WTC11 (cell line): ENCODE measurements at regions not wholly inside any gene's neighbourhood (a gene's known extent, or its start where the extent isn't known, plus 50 kb on each side); places are given as distances from the start of the nearest gene placed in this dataset.

Experiments used
- CREM ChIP-seq: sonication (generic); formaldehyde crosslinking; IDR thresholded peaks from 2 replicates; pipeline ENCODE4 v1.8.1; 2022; ENCODE audit warnings: mild to moderate bottlenecking, missing genetic modification reagents, moderate library complexity
- HMGA2 ChIP-seq: fragments of 250-450 bp; sonication (Bioruptor Pico); IDR thresholded peaks from 2 replicates; pipeline ENCODE4 v1.4.0; 2021; ENCODE audit warnings: mild to moderate bottlenecking, moderate library complexity
- KAT7 ChIP-seq: sonication (generic); formaldehyde crosslinking; IDR thresholded peaks from 2 replicates; pipeline ENCODE4 v1.8.1; 2023; ENCODE audit warnings: missing genetic modification reagents, mild to moderate bottlenecking, borderline replicate concordance
- PRRX2 ChIP-seq: fragments of 250-450 bp; sonication (Bioruptor Pico); IDR thresholded peaks from 2 replicates; pipeline ENCODE4 v1.8.0; 2021; ENCODE audit warnings: mild to moderate bottlenecking
- SP1 ChIP-seq: sonication (generic); formaldehyde crosslinking; conservative IDR thresholded peaks from 2 replicates; pipeline ENCODE4 v1.8.1; 2022; ENCODE audit warnings: missing genetic modification reagents
- TF ChIP-seq, protein P1 (sequence below): fragments of 200-600 bp; IDR thresholded peaks from 2 replicates; pipeline ENCODE4 v1.8.0; 2022; ENCODE audit warnings: antibody characterized with exemption
- TF ChIP-seq, protein P2 (sequence below): sonication (generic); formaldehyde crosslinking; IDR thresholded peaks from 2 replicates; pipeline ENCODE4 v1.8.1; 2023; ENCODE audit warnings: mild to moderate bottlenecking, missing genetic modification reagents
- TF ChIP-seq, protein P3 (sequence below): sonication (generic); formaldehyde crosslinking; IDR thresholded peaks from 2 replicates; pipeline ENCODE4 v1.8.1; 2023; ENCODE audit warnings: mild to moderate bottlenecking, missing genetic modification reagents, moderate library complexity
- TF ChIP-seq, protein P4 (sequence below): sonication (generic); formaldehyde crosslinking; IDR thresholded peaks from 2 replicates; pipeline ENCODE4 v1.8.1; 2022; ENCODE audit warnings: mild to moderate bottlenecking, moderate library complexity, missing genetic modification reagents
- TF ChIP-seq, protein P5 (sequence below): sonication (generic); formaldehyde crosslinking; IDR thresholded peaks from 2 replicates; pipeline ENCODE4 v1.8.0; 2022; ENCODE audit warnings: mild to moderate bottlenecking, missing genetic modification reagents
- TF ChIP-seq, protein P6 (sequence below): sonication (generic); formaldehyde crosslinking; IDR thresholded peaks from 2 replicates; pipeline ENCODE4 v1.8.0; 2022; ENCODE audit warnings: mild to moderate bottlenecking, missing genetic modification reagents
- TF ChIP-seq, protein P7 (sequence below): sonication (generic); formaldehyde crosslinking; conservative IDR thresholded peaks from 2 replicates; pipeline ENCODE4 v1.8.1; 2023; ENCODE audit warnings: mild to moderate bottlenecking, low read depth, missing genetic modification reagents, moderate library complexity
- TF ChIP-seq, protein P8 (sequence below): sonication (generic); formaldehyde crosslinking; IDR thresholded peaks from 2 replicates; pipeline ENCODE4 v1.8.1; 2023; ENCODE audit warnings: mild to moderate bottlenecking, missing genetic modification reagents, moderate library complexity
- TF ChIP-seq, protein P9 (sequence below): sonication (generic); formaldehyde crosslinking; IDR thresholded peaks from 2 replicates; pipeline ENCODE4 v1.8.0; 2022; ENCODE audit warnings: missing genetic modification reagents

DNA sequence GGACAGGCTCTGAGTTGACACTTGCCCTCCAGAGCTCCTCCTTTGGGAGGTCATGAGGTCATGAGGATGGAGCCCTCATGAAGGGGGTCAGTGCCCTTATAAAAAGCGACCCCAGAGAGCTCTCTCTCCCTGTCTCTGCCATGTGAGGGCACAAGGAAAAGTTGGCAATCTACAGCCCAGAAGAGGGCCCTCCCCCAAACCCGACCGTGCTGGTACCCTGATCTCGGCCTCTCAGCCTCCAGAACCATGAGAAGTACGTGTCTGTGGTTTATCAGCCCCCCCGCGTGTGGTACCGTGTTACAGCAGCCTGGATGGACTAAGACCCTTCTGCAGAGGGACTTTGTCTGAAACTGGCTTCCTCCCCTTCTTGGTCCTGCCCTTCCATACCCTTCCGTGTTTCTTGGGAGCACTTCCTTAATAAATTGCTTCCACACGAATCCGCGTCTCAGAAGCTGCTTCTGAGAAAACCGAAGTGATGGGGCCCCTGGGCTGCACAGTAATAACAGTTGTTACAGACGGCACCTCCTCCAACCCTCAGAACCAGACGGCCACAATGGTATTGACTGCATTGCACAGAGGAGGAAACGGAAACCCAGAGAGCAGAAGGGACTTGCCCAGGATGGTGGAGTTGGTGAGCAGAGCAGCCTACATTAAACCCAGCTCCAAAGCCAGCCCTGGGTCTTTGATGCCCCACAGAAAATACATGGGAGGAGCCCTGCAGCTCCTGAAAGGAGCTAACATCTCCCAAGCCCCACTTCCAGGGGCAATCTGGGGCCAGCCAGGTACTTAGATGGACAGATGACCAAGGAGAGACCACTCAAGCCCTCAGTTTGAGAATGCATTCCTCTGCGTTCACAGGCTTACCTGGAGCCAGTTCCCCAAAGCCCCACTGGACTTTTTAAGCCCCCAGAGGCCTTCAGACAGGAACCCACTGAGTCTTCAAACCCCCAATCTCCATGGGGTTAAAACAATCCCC, 242.7 kb downstream of the BCOR start:
- TF ChIP-seq KAT7 (CRISPR knock-in tag): no peak
- TF ChIP-seq, protein P1, sequence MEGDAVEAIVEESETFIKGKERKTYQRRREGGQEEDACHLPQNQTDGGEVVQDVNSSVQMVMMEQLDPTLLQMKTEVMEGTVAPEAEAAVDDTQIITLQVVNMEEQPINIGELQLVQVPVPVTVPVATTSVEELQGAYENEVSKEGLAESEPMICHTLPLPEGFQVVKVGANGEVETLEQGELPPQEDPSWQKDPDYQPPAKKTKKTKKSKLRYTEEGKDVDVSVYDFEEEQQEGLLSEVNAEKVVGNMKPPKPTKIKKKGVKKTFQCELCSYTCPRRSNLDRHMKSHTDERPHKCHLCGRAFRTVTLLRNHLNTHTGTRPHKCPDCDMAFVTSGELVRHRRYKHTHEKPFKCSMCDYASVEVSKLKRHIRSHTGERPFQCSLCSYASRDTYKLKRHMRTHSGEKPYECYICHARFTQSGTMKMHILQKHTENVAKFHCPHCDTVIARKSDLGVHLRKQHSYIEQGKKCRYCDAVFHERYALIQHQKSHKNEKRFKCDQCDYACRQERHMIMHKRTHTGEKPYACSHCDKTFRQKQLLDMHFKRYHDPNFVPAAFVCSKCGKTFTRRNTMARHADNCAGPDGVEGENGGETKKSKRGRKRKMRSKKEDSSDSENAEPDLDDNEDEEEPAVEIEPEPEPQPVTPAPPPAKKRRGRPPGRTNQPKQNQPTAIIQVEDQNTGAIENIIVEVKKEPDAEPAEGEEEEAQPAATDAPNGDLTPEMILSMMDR: no peak
- TF ChIP-seq, protein P2, sequence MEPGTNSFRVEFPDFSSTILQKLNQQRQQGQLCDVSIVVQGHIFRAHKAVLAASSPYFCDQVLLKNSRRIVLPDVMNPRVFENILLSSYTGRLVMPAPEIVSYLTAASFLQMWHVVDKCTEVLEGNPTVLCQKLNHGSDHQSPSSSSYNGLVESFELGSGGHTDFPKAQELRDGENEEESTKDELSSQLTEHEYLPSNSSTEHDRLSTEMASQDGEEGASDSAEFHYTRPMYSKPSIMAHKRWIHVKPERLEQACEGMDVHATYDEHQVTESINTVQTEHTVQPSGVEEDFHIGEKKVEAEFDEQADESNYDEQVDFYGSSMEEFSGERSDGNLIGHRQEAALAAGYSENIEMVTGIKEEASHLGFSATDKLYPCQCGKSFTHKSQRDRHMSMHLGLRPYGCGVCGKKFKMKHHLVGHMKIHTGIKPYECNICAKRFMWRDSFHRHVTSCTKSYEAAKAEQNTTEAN (CRISPR knock-in tag): no peak
- TF ChIP-seq, protein P3, sequence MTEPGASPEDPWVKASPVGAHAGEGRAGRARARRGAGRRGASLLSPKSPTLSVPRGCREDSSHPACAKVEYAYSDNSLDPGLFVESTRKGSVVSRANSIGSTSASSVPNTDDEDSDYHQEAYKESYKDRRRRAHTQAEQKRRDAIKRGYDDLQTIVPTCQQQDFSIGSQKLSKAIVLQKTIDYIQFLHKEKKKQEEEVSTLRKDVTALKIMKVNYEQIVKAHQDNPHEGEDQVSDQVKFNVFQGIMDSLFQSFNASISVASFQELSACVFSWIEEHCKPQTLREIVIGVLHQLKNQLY (CRISPR knock-in tag): no peak
- TF ChIP-seq CREM (CRISPR knock-in tag): no peak
- TF ChIP-seq, protein P4, sequence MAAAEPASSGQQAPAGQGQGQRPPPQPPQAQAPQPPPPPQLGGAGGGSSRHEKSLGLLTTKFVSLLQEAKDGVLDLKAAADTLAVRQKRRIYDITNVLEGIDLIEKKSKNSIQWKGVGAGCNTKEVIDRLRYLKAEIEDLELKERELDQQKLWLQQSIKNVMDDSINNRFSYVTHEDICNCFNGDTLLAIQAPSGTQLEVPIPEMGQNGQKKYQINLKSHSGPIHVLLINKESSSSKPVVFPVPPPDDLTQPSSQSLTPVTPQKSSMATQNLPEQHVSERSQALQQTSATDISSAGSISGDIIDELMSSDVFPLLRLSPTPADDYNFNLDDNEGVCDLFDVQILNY: no peak
- TF ChIP-seq HMGA2: no peak
- TF ChIP-seq SP1: no peak
- TF ChIP-seq, protein P5, sequence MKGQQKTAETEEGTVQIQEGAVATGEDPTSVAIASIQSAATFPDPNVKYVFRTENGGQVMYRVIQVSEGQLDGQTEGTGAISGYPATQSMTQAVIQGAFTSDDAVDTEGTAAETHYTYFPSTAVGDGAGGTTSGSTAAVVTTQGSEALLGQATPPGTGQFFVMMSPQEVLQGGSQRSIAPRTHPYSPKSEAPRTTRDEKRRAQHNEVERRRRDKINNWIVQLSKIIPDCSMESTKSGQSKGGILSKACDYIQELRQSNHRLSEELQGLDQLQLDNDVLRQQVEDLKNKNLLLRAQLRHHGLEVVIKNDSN: no peak
- TF ChIP-seq, protein P6, sequence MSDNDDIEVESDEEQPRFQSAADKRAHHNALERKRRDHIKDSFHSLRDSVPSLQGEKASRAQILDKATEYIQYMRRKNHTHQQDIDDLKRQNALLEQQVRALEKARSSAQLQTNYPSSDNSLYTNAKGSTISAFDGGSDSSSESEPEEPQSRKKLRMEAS (CRISPR knock-in tag): no peak
- TF ChIP-seq, protein P7, sequence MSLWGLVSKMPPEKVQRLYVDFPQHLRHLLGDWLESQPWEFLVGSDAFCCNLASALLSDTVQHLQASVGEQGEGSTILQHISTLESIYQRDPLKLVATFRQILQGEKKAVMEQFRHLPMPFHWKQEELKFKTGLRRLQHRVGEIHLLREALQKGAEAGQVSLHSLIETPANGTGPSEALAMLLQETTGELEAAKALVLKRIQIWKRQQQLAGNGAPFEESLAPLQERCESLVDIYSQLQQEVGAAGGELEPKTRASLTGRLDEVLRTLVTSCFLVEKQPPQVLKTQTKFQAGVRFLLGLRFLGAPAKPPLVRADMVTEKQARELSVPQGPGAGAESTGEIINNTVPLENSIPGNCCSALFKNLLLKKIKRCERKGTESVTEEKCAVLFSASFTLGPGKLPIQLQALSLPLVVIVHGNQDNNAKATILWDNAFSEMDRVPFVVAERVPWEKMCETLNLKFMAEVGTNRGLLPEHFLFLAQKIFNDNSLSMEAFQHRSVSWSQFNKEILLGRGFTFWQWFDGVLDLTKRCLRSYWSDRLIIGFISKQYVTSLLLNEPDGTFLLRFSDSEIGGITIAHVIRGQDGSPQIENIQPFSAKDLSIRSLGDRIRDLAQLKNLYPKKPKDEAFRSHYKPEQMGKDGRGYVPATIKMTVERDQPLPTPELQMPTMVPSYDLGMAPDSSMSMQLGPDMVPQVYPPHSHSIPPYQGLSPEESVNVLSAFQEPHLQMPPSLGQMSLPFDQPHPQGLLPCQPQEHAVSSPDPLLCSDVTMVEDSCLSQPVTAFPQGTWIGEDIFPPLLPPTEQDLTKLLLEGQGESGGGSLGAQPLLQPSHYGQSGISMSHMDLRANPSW (CRISPR knock-in tag): no peak
- TF ChIP-seq PRRX2: no peak
- TF ChIP-seq, protein P8, sequence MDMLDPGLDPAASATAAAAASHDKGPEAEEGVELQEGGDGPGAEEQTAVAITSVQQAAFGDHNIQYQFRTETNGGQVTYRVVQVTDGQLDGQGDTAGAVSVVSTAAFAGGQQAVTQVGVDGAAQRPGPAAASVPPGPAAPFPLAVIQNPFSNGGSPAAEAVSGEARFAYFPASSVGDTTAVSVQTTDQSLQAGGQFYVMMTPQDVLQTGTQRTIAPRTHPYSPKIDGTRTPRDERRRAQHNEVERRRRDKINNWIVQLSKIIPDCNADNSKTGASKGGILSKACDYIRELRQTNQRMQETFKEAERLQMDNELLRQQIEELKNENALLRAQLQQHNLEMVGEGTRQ: no peak
- TF ChIP-seq, protein P9, sequence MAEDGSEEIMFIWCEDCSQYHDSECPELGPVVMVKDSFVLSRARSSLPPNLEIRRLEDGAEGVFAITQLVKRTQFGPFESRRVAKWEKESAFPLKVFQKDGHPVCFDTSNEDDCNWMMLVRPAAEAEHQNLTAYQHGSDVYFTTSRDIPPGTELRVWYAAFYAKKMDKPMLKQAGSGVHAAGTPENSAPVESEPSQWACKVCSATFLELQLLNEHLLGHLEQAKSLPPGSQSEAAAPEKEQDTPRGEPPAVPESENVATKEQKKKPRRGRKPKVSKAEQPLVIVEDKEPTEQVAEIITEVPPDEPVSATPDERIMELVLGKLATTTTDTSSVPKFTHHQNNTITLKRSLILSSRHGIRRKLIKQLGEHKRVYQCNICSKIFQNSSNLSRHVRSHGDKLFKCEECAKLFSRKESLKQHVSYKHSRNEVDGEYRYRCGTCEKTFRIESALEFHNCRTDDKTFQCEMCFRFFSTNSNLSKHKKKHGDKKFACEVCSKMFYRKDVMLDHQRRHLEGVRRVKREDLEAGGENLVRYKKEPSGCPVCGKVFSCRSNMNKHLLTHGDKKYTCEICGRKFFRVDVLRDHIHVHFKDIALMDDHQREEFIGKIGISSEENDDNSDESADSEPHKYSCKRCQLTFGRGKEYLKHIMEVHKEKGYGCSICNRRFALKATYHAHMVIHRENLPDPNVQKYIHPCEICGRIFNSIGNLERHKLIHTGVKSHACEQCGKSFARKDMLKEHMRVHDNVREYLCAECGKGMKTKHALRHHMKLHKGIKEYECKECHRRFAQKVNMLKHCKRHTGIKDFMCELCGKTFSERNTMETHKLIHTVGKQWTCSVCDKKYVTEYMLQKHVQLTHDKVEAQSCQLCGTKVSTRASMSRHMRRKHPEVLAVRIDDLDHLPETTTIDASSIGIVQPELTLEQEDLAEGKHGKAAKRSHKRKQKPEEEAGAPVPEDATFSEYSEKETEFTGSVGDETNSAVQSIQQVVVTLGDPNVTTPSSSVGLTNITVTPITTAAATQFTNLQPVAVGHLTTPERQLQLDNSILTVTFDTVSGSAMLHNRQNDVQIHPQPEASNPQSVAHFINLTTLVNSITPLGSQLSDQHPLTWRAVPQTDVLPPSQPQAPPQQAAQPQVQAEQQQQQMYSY (CRISPR knock-in tag): no peak
